RWPE1 (cell line): ENCODE measurements at regions not wholly inside any gene's neighbourhood (a gene's known extent, or its start where the extent isn't known, plus 50 kb on each side); places are given as distances from the start of the nearest gene placed in this dataset.

Source experiments
- CTCF ChIA-PET: fragments of 350-600 bp; sonication (Branson Sonifier 250); formaldehyde crosslinking; extraction: SDS; loops from one replicate; lab custom pipeline; 2021; lab: Yijun Ruan, JAX
- POLR2A ChIA-PET: fragments of 400-600 bp; formaldehyde crosslinking; extraction: SDS; loops from one replicate; lab custom pipeline; 2020; ENCODE audit warnings: antibody characterized with exemption; ENCODE audit not compliant: low non-redundant PET; lab: Yijun Ruan, JAX
- DNase-seq: peaks from one replicate; pipeline ENCODE4 v3.0.0; 2012; ENCODE audit warnings: low spot score
- H3K27ac ChIP-seq: fragments of 450-650 bp; 2 replicates; pipeline ENCODE4 v1.5.1; 2017
- CTCF ChIP-seq: fragments of 450-650 bp; conservative IDR thresholded peaks from 2 replicates; pipeline ENCODE4 v1.5.1; 2017; ENCODE audit warnings: low read depth, mild to moderate bottlenecking

DNA sequence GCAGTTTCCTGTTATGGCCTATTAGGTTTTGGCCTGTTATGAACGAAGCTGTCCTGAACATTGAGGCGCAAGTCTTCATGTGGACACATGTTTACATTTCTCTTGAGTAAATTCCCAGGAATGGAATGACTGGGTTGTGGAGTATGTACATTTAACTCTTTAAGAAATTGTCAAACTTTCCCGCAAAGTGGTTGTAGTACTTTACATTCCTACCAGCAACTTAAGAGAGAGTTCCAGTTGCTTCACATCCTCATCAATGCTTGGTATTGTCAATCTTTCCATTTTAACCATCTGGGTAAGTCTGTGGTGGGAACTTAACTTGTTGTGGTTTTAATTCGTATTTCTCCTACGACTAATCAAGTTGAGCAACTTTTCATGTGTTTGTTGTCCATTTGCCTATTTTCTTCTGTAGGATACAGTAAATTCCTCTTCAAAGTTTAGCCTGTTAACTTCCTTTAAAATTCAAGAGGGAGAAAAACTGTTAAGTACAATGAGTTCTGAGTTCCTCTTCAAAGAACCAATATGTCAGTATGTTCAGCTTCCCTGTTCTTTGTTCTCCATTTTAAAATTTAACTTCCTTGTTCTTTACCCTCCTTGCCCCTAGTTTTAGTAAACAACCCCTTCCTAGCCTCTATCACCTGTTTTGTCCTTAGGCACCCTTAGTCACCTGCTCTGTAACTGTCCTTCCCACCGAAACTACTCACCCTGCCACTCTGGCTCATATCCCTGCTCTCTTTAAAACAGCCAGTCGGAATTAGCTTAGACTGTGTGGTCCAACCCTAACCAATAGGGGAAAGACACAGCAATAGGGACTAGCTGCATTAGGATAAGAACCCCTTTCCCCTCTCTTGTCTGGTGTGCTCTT, 74.0 kb downstream of the FAM241B start:
- ChIA-PET CTCF (no interaction called here), POLR2A (no interaction called here)
- no peak overlapping the region for H3K27ac ChIP-seq
- peak; percentile 80 for DNase-seq
- TF ChIP-seq CTCF: no peak

GRCh38 chr10:69709366-69709941, 79.4 kb downstream of the FAM241B start:
- H3K27ac ChIP-seq: no peak overlapping the region
- no peak for DNase-seq
- ChIA-PET POLR2A (no interaction called here), CTCF (interaction anchor here (1.0 kb wide), 1 partner anchor 65 kb away, joined by 3 read pairs; no protein-coding TSS in a partner anchor)
- no peak for TF ChIP-seq CTCF

DNA sequence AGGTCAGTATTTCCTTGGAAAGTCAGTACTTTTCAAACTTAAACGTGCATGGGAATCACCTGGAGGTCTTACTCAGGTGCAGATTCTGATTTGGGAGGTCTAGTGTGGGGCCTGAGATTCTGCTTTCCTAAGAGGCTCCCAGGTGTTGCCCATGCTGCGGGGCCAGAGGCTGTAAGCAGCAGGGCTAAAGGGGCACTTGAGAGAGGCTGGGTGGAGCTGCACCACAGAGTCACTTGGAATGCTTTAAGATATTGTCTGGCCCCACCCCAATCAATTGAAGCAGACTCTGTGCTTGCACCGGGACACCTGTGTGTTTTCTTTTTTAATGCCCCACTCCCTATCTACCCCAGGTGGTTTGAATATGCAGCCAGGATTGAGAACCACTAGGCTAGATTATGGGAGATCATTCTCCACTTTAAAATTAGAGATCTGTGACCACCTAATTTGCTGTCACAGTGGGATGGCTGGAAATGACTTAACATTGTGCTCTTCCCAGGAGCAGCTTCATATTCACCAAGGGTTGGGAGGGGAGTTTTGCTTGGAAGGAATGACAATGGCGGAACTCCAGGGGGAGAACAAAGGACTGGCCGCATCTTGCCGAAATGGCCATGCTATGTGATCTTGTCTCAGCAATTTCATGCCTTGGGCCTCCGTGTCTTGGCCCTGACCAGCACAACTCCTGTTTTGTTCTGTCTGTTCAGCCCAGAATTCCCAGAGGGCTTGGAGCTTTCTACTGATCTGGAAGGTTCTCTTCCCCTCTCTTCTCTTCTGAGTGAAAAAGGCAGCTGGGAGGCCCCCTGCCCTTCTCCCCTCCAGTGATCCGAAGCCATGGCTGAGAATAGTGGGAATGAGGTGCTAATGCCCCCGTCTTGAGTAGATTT, 80.2 kb downstream of the FAM241B start:
- ChIA-PET POLR2A (no interaction called here), CTCF (interaction anchor here (0.5 kb wide), 1 partner anchor 102 kb away, joined by 4 read pairs; no protein-coding TSS in a partner anchor)
- no peak for DNase-seq
- no peak for TF ChIP-seq CTCF
- no peak overlapping the region for H3K27ac ChIP-seq

DNA sequence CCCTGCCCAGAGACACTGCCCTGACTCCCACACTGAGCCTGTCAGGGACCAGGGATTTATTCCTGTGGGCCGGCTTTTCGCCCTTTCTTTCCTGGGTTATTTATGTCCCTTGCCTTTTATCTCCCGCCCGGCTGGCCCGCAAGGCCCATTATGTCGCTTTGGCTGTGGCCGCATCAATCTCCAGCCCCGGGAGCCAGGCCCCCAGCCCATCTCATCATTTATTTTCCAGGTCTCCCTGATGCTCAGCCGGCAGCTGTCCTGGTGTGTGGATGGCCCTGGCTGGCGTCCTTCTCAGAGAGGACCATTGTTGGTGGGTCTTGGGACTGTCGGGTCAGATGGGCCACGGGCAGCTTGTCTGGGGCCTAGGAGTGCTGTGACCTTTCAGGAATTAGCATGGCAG, 82.3 kb downstream of the FAM241B start:
- CTCF ChIA-PET: interaction anchor here (5.9 kb wide), 1 partner anchor 69 kb away, joined by 33 read pairs; no protein-coding TSS in a partner anchor

GRCh38 chr10:69714572-69714971, 84.5 kb downstream of the FAM241B start:
- DNase-seq: no peak
- no peak for TF ChIP-seq CTCF
- H3K27ac ChIP-seq: no peak overlapping the region
- POLR2A ChIA-PET: no interaction called here
- CTCF ChIA-PET: interaction anchor here (0.6 to 5.9 kb wide), 7 partner anchors 12 to 207 kb away, joined by 3 to 33 read pairs (median 5); no protein-coding TSS in a partner anchor

More for the DNA sequence above, 82.3 kb downstream of the FAM241B start:
- TF ChIP-seq CTCF: no peak
- DNase-seq: no peak
- no peak overlapping the region for H3K27ac ChIP-seq
- POLR2A ChIA-PET: no interaction called here
